Psoas muscle (tissue), 7 donors: ENCODE measurements at regions not wholly inside any gene's neighbourhood (a gene's known extent, or its start where the extent isn't known, plus 50 kb on each side); places are given as distances from the start of the nearest gene placed in this dataset.

ENCODE experiments used
- ATAC-seq, 4 donors: fragments of 200-7000 bp; cut with Tn5 transposase; one replicate each; pipeline ENCODE4 v1.9.1; 2020; ENCODE audit warnings: moderate library complexity in 3 of 4, mild to moderate bottlenecking in 2 of 4
- DNase-seq, 2 donors: peaks; one replicate each; pipeline ENCODE4 v3.0.0-alpha.2; 2020
- H3K27ac ChIP-seq: fragments of 200-600 bp; one replicate; pipeline ENCODE4 v1.8.0; 2022
- H3K27me3 ChIP-seq, 3 donors: fragments of 200-600 bp in 1 of 3; one replicate each; pipeline versions ENCODE4 v1.6.1 to v1.8.0; 2013 to 2022; ENCODE audit warnings: low read length in 2 of 3, mild to moderate bottlenecking in 2 of 3, moderate library complexity in 1 of 3; ENCODE audit not compliant: insufficient read depth in 3 of 3
- H3K36me3 ChIP-seq, 2 donors: fragments of 200-600 bp in 1 of 2; one replicate each; pipeline versions ENCODE4 v1.6.1 to v1.8.0; 2013 to 2022; ENCODE audit warnings: low read depth in 1 of 2, mild to moderate bottlenecking in 1 of 2, moderate library complexity in 1 of 2; ENCODE audit not compliant: insufficient read depth in 1 of 2
- H3K4me1 ChIP-seq: fragments of 200-600 bp; one replicate; pipeline ENCODE4 v1.8.0; 2022
- H3K4me3 ChIP-seq: fragments of 200-600 bp; one replicate; pipeline ENCODE4 v1.8.0; 2022; ENCODE audit warnings: mild to moderate bottlenecking
- H3K9me3 ChIP-seq: fragments of 200-600 bp; one replicate; pipeline ENCODE4 v1.8.0; 2022
- CTCF ChIP-seq: fragments of 200-600 bp; IDR thresholded peaks from one replicate; pipeline ENCODE4 v1.8.0; 2022; ENCODE audit warnings: antibody characterized with exemption
- WGBS, 3 donors: extraction: QIAGEN DNeasy Blood & Tissue Kit; methylation state at CpG; one replicate each; pipeline versions ENCODE4 v1.1.6 to v1.1.7; 2013; 5-methylcytosine and 5-hydroxymethylcytosine counted together
- intact Hi-C, 2 donors: fragments of 100-400 bp; cut with DNase I; formaldehyde crosslinking; loops; one replicate each; pipeline versions ENCODE4 v1.11.0 to v1.14.2; 2022
- donor health status: healthy with polysubstance abuse.
- donor health status: DM: no; HTN: no; CAD: no; lungs with moderate emphysema.
- donor health status: Bipolar disorder and iron deficiency.
- donor health status: healthy.
- donor health status: DM: yes; HTN: yes; CAD: no.
- donor health status: DM: no; HTN: no; CAD: no.
- donor health status: DM: yes; HTN: yes; CAD: no.

- no peaks in the 10 kb centered on the region for H3K27me3 ChIP-seq
- DNase-seq: no peak
- no peak for ATAC-seq
- no peaks in the 10 kb centered on the region for H3K36me3 ChIP-seq
- intact Hi-C loops: no loop called here
- no peak overlapping the region for H3K4me3 ChIP-seq
- no peaks in the 10 kb centered on the region for H3K9me3 ChIP-seq
- no peak overlapping the region for H3K27ac ChIP-seq
- H3K4me1 ChIP-seq: no peaks in the 10 kb centered on the region
- no peak for TF ChIP-seq CTCF
- WGBS, 3 donors: 94 to 97% (median 95%) methylated on average over 4 of the region's 4 CpGs
These were observed 149.0 kb downstream of the KITLG start for GRCh38 chr12:88431246-88431645.

GRCh38 chr12:88432531-88433490, 147.5 kb downstream of the KITLG start:
- TF ChIP-seq CTCF: no peak

GRCh38 chr12:88433997-88434703, 146.1 kb downstream of the KITLG start:
- ATAC-seq: no peak
- H3K4me3 ChIP-seq: no peak overlapping the region
- no peak overlapping the region for H3K27ac ChIP-seq
- H3K27me3 ChIP-seq: no peaks in the 10 kb centered on the region
- intact Hi-C loops: no loop called here
- no peak for TF ChIP-seq CTCF
- no peaks in the 10 kb centered on the region for H3K4me1 ChIP-seq
- H3K9me3 ChIP-seq: no peaks in the 10 kb centered on the region
- no peak for DNase-seq
- WGBS, 3 donors: 74 to 78% (median 78%) methylated on average over 8 of the region's 8 CpGs
- H3K36me3 ChIP-seq: no peaks in the 10 kb centered on the region

More at GRCh38 chr12:88432531-88433490, 147.5 kb downstream of the KITLG start:
- no peaks in the 10 kb centered on the region for H3K36me3 ChIP-seq
- WGBS, 3 donors: 67 to 68% (median 68%) methylated on average over 9 of the region's 9 CpGs
- intact Hi-C loops: no loop called here
- no peak for DNase-seq
- H3K27ac ChIP-seq: no peak overlapping the region
- H3K4me1 ChIP-seq: no peaks in the 10 kb centered on the region
- H3K9me3 ChIP-seq: no peaks in the 10 kb centered on the region
- no peak for ATAC-seq
- no peaks in the 10 kb centered on the region for H3K27me3 ChIP-seq
- H3K4me3 ChIP-seq: no peak overlapping the region

- DNase-seq (no peak), ATAC-seq (no peak)
- WGBS, 3 donors: 68 to 78% (median 69%) methylated on average over 4 of the region's 4 CpGs
- no peak overlapping the region for H3K27ac ChIP-seq
- no peaks in the 10 kb centered on the region for H3K9me3 ChIP-seq
- H3K36me3 ChIP-seq: no peaks in the 10 kb centered on the region
- H3K4me1 ChIP-seq: no peaks in the 10 kb centered on the region
- TF ChIP-seq CTCF: no peak
- intact Hi-C loops: no loop called here
- no peak overlapping the region for H3K4me3 ChIP-seq
- no peaks in the 10 kb centered on the region for H3K27me3 ChIP-seq
These were observed 144.8 kb downstream of the KITLG start for GRCh38 chr12:88435334-88436076.
